Endothelial cell of umbilical vein (primary cell): ENCODE measurements at regions not wholly inside any gene's neighbourhood (a gene's known extent, or its start where the extent isn't known, plus 50 kb on each side); places are given as distances from the start of the nearest gene placed in this dataset.

Experiments
- BruUV-seq: library from RNA; stranded (reverse); fragments of 400-500 nt; replicated peaks from 2 replicates; lab custom pipeline; 2021; lab: Mats Ljungman, UMichigan
- CTCF ChIA-PET: fragments of 300-600, 350-600 bp; sonication (Branson Sonifier 250); formaldehyde crosslinking; loops from one replicate; lab custom pipeline; 2021; ENCODE audit warnings: antibody characterized with exemption, inconsistent platforms; lab: Charles Lee
- POLR2A ChIA-PET: fragments of 300-600, 350-600 bp; sonication (Branson Sonifier 250); formaldehyde crosslinking; loops from one replicate; lab custom pipeline; 2021; ENCODE audit warnings: antibody characterized with exemption, inconsistent platforms; lab: Charles Lee
- DNase-seq: peaks from one replicate; pipeline ENCODE4 v3.0.0-alpha.2; 2011; ENCODE audit warnings: low read depth, low spot score
- FAIRE-seq: peaks from 2 replicates; lab custom pipeline; 2011; peaks lifted over from hg19 to GRCh38; lab: Jason Lieb, UNC
- H2AFZ ChIP-seq: 2 replicates; pipeline ENCODE4 v1.6.0; 2012; ENCODE audit warnings: low read depth, low read length, control low read depth, inconsistent platforms
- H3K27ac ChIP-seq: 2 replicates; pipeline ENCODE4 v1.5.1; 2011; ENCODE audit warnings: low read depth, mild to moderate bottlenecking, control low read depth, low read length, moderate library complexity; ENCODE audit not compliant: insufficient read depth
- H3K27me3 ChIP-seq, 2 experiments: 2 replicates each; pipeline versions ENCODE4 v1.6.0 to v1.6.1; 2011; ENCODE audit warnings: low read length in 2 of 2, mixed read lengths in 1 of 2; ENCODE audit not compliant: control insufficient read depth in 2 of 2, insufficient read depth in 2 of 2
- H3K36me3 ChIP-seq, 2 experiments: 2 replicates in 1 of 2; 3 replicates in 1 of 2; pipeline ENCODE4 v1.5.1; 2011; ENCODE audit warnings: low read length in 2 of 2, mild to moderate bottlenecking in 1 of 2, moderate library complexity in 1 of 2; ENCODE audit not compliant: control insufficient read depth in 2 of 2, insufficient read depth in 2 of 2; ENCODE audit errors: extremely low read depth in 1 of 2
- H3K4me1 ChIP-seq: 3 replicates; pipeline ENCODE4 v1.5.1; 2011; ENCODE audit warnings: mild to moderate bottlenecking, low read length; ENCODE audit not compliant: control insufficient read depth, insufficient read depth; ENCODE audit errors: extremely low read depth
- H3K4me2 ChIP-seq: 2 replicates; pipeline ENCODE4 v1.6.1; 2011; ENCODE audit warnings: low read length, control low read depth, mixed read lengths; ENCODE audit not compliant: insufficient read depth
- H3K4me3 ChIP-seq, 3 experiments: fragments of 200-600 bp in 1 of 3; sonication (generic), shearing (Covaris generic) in 1 of 3; replicated peaks in 1 of 3; 2 replicates each; pipeline ENCODE4 v1.5.1; 2011 to 2016; ENCODE audit warnings: control low read depth in 3 of 3, low read length in 3 of 3, mild to moderate bottlenecking in 2 of 3, inconsistent platforms in 1 of 3, low read depth in 1 of 3, moderate library complexity in 1 of 3; ENCODE audit not compliant: insufficient read depth in 1 of 3
- H3K79me2 ChIP-seq: 2 replicates; pipeline ENCODE4 v1.6.0; 2012; ENCODE audit warnings: low read length, inconsistent platforms; ENCODE audit not compliant: control insufficient read depth, insufficient read depth
- H3K9ac ChIP-seq: replicated peaks from 2 replicates; pipeline ENCODE3; 2011; ENCODE audit warnings: low read length, control low read depth; ENCODE audit not compliant: insufficient read depth; ENCODE audit errors: extremely low read depth
- H3K9me1 ChIP-seq: replicated peaks from 3 replicates; pipeline ENCODE4 v1.6.0; 2011; ENCODE audit warnings: mild to moderate bottlenecking, low read length; ENCODE audit not compliant: control insufficient read depth, insufficient read depth; ENCODE audit errors: extremely low read depth
- H3K9me3 ChIP-seq: replicated peaks from 2 replicates; pipeline ENCODE4 v1.5.1; 2012; ENCODE audit warnings: low read length, inconsistent platforms; ENCODE audit not compliant: control insufficient read depth, insufficient read depth
- H4K20me1 ChIP-seq: replicated peaks from 2 replicates; pipeline ENCODE3; 2011; ENCODE audit warnings: mild to moderate bottlenecking, low read length; ENCODE audit not compliant: control insufficient read depth, insufficient read depth; ENCODE audit errors: extremely low read depth
- CTCF ChIP-seq, 2 donors: IDR thresholded peaks; 1 replicate in 1 of 2; 2 replicates in 1 of 2; pipeline ENCODE4 v1.5.1; 2011; ENCODE audit warnings: low read length in 2 of 2, mild to moderate bottlenecking in 2 of 2, moderate library complexity in 2 of 2, control low read depth in 1 of 2, inconsistent platforms in 1 of 2, low read depth in 1 of 2; ENCODE audit not compliant: insufficient read depth in 1 of 2; ENCODE audit errors: extremely low read depth in 1 of 2
- EZH2 ChIP-seq: IDR thresholded peaks from 2 replicates; pipeline ENCODE4 v1.6.1; 2012; ENCODE audit warnings: borderline replicate concordance, low read depth, mild to moderate bottlenecking, moderate library complexity, low read length, inconsistent platforms; ENCODE audit not compliant: severe bottlenecking
- FOS ChIP-seq: IDR thresholded peaks from 2 replicates; pipeline ENCODE4 v1.6.1; 2011; ENCODE audit warnings: mild to moderate bottlenecking, low read length, moderate library complexity, borderline replicate concordance; ENCODE audit not compliant: insufficient read depth
- GATA2 ChIP-seq: IDR thresholded peaks from 2 replicates; pipeline ENCODE4 v1.7.0; 2011; ENCODE audit warnings: low read depth, mild to moderate bottlenecking, moderate library complexity, mixed read lengths, low read length; ENCODE audit not compliant: insufficient read length, insufficient read depth
- JUN ChIP-seq: IDR thresholded peaks from 2 replicates; pipeline ENCODE4 v1.6.1; 2011; ENCODE audit warnings: borderline replicate concordance, low read depth; ENCODE audit not compliant: insufficient read length, insufficient read depth
- MAX ChIP-seq: IDR thresholded peaks from 2 replicates; pipeline ENCODE4 v1.6.1; 2011; ENCODE audit not compliant: insufficient read depth, insufficient read length
- MYC ChIP-seq: IDR thresholded peaks from one replicate; pipeline ENCODE4 v1.6.1; 2011; ENCODE audit warnings: mild to moderate bottlenecking, low read depth, low read length
- POLR2A ChIP-seq: IDR thresholded peaks from 2 replicates; pipeline ENCODE4 v1.6.1; 2012; ENCODE audit warnings: low read depth, mild to moderate bottlenecking, control low read depth, low read length
- POLR2AphosphoS5 ChIP-seq: IDR thresholded peaks from 2 replicates; pipeline ENCODE4 v1.6.1; 2012; ENCODE audit warnings: low read depth, mild to moderate bottlenecking, control low read depth, low read length, moderate library complexity; ENCODE audit not compliant: insufficient read depth
- dilution Hi-C: fragments of 300-500 bp; cut with MboI; formaldehyde crosslinking; loops from one replicate; pipeline ENCODE4 v1.15.0; 2019; ENCODE audit warnings: low sequenced_read_pairs; ENCODE audit not compliant: extremely low pct_ligation_motif_present
- intact Hi-C: fragments of 100-400 bp; cut with micrococcal nuclease; formaldehyde crosslinking; loops from one replicate; pipeline ENCODE4 v1.10.0; 2022

GRCh38 chr13:80059789-80060188 lies 281.1 kb downstream of the SPRY2 start:
- H3K4me3 ChIP-seq = no peak overlapping the region
- H3K9ac ChIP-seq = no peak overlapping the region
- FAIRE-seq (no peak), DNase-seq (no peak)
- no peak overlapping the region for H2AFZ ChIP-seq
- dilution Hi-C loops (no loop called here), intact Hi-C loops (no loop called here)
- H3K9me1 ChIP-seq = no peaks in the 10 kb centered on the region
- TF ChIP-seq JUN = no peak
- TF ChIP-seq GATA2 = no peak
- TF ChIP-seq MAX = no peak
- TF ChIP-seq CTCF (IDR thresholded peaks at IDR 0.05; ENCODE audit: extremely low read depth in 1 of 2, insufficient read depth in 1 of 2, low read depth in 1 of 2, low read length in 2 of 2) = no peak
- TF ChIP-seq FOS = no peak
- no peak for TF ChIP-seq EZH2
- no peak for TF ChIP-seq POLR2A
- TF ChIP-seq POLR2AphosphoS5 = no peak
- no peak for TF ChIP-seq MYC
- BruUV-seq = no TSS peak
- H3K4me2 ChIP-seq = no peak overlapping the region
- no peaks in the 10 kb centered on the region for H3K27me3 ChIP-seq
- ChIA-PET POLR2A (no interaction called here), CTCF (interaction anchor here (1.0 to 1.4 kb wide), 2 partner anchors 10 to 11 kb away, joined by 3 to 5 read pairs; no protein-coding TSS in a partner anchor)
- no peaks in the 10 kb centered on the region for H3K79me2 ChIP-seq
- H4K20me1 ChIP-seq = no peaks in the 10 kb centered on the region
- no peaks in the 10 kb centered on the region for H3K36me3 ChIP-seq
- no peak overlapping the region for H3K27ac ChIP-seq
- H3K9me3 ChIP-seq = no peaks in the 10 kb centered on the region
- no peaks in the 10 kb centered on the region for H3K4me1 ChIP-seq
